Psoas muscle (tissue), 7 donors: ENCODE measurements at regions not wholly inside any gene's neighbourhood (a gene's known extent, or its start where the extent isn't known, plus 50 kb on each side); places are given as distances from the start of the nearest gene placed in this dataset.
"Not testable (repeated sequence)": the region's sequence is repeated elsewhere in the genome, so short reads cannot be mapped to it uniquely, and the experiment has no call there.

Experiments used
- ATAC-seq, 4 donors: fragments of 200-7000 bp; cut with Tn5 transposase; one replicate each; pipeline ENCODE4 v1.9.1; 2020; ENCODE audit warnings: moderate library complexity in 3 of 4, mild to moderate bottlenecking in 2 of 4
- DNase-seq, 2 donors: peaks; one replicate each; pipeline ENCODE4 v3.0.0-alpha.2; 2020
- H3K27ac ChIP-seq: fragments of 200-600 bp; one replicate; pipeline ENCODE4 v1.8.0; 2022
- H3K27me3 ChIP-seq, 3 donors: fragments of 200-600 bp in 1 of 3; one replicate each; pipeline versions ENCODE4 v1.6.1 to v1.8.0; 2013 to 2022; ENCODE audit warnings: low read length in 2 of 3, mild to moderate bottlenecking in 2 of 3, moderate library complexity in 1 of 3; ENCODE audit not compliant: insufficient read depth in 3 of 3
- H3K36me3 ChIP-seq, 2 donors: fragments of 200-600 bp in 1 of 2; one replicate each; pipeline versions ENCODE4 v1.6.1 to v1.8.0; 2013 to 2022; ENCODE audit warnings: low read depth in 1 of 2, mild to moderate bottlenecking in 1 of 2, moderate library complexity in 1 of 2; ENCODE audit not compliant: insufficient read depth in 1 of 2
- H3K4me1 ChIP-seq: fragments of 200-600 bp; one replicate; pipeline ENCODE4 v1.8.0; 2022
- H3K4me3 ChIP-seq: fragments of 200-600 bp; one replicate; pipeline ENCODE4 v1.8.0; 2022; ENCODE audit warnings: mild to moderate bottlenecking
- H3K9me3 ChIP-seq: fragments of 200-600 bp; one replicate; pipeline ENCODE4 v1.8.0; 2022
- WGBS, 3 donors: extraction: QIAGEN DNeasy Blood & Tissue Kit; methylation state at CpG; one replicate each; pipeline versions ENCODE4 v1.1.6 to v1.1.7; 2013; 5-methylcytosine and 5-hydroxymethylcytosine counted together
- intact Hi-C, 2 donors: fragments of 100-400 bp; cut with DNase I; formaldehyde crosslinking; loops; one replicate each; pipeline versions ENCODE4 v1.11.0 to v1.14.2; 2022
- TF ChIP-seq, protein P1 (sequence below): fragments of 200-600 bp; IDR thresholded peaks from one replicate; pipeline ENCODE4 v1.8.0; 2022; ENCODE audit warnings: antibody characterized with exemption
- donor health status: healthy with polysubstance abuse.
- donor health status: DM: no; HTN: no; CAD: no; lungs with moderate emphysema.
- donor health status: Bipolar disorder and iron deficiency.
- donor health status: healthy.
- donor health status: DM: yes; HTN: yes; CAD: no.
- donor health status: DM: no; HTN: no; CAD: no.
- donor health status: DM: yes; HTN: yes; CAD: no.

DNA sequence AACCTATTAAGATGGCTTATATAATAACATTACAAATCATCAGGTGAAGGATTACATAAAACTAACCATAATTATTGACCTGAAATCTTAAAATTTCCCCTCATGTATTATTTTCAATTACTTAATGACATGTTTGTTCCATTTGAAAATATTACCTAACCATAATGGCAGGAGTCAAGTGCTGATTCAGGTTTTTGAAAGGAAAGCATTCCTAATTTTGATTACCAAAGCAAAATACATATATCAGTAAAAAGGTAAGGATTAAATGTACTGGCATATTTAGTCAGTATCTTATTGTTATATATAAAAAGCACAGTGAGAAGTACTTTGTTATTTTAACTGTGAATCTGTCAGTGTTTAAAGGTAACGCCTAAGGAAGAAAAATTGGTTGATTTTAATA lies 960.0 kb upstream of the CNTN5 start:
- 92 to 96% (median 94%) methylated on average over 1 of the region's 1 CpG for WGBS, 3 donors
- intact Hi-C loops, result no loop called here
- Histone ChIP-seq H3K36me3 (no peaks in the 10 kb centered on the region), H3K27me3 (no peaks in the 10 kb centered on the region), H3K9me3 (no peaks in the 10 kb centered on the region), H3K27ac (no peak overlapping the region), H3K4me1 (no peaks in the 10 kb centered on the region), H3K4me3 (no peak overlapping the region)
- DNase-seq (no peak), ATAC-seq (no peak)
- TF ChIP-seq, protein P1, sequence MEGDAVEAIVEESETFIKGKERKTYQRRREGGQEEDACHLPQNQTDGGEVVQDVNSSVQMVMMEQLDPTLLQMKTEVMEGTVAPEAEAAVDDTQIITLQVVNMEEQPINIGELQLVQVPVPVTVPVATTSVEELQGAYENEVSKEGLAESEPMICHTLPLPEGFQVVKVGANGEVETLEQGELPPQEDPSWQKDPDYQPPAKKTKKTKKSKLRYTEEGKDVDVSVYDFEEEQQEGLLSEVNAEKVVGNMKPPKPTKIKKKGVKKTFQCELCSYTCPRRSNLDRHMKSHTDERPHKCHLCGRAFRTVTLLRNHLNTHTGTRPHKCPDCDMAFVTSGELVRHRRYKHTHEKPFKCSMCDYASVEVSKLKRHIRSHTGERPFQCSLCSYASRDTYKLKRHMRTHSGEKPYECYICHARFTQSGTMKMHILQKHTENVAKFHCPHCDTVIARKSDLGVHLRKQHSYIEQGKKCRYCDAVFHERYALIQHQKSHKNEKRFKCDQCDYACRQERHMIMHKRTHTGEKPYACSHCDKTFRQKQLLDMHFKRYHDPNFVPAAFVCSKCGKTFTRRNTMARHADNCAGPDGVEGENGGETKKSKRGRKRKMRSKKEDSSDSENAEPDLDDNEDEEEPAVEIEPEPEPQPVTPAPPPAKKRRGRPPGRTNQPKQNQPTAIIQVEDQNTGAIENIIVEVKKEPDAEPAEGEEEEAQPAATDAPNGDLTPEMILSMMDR, result no peak

DNA sequence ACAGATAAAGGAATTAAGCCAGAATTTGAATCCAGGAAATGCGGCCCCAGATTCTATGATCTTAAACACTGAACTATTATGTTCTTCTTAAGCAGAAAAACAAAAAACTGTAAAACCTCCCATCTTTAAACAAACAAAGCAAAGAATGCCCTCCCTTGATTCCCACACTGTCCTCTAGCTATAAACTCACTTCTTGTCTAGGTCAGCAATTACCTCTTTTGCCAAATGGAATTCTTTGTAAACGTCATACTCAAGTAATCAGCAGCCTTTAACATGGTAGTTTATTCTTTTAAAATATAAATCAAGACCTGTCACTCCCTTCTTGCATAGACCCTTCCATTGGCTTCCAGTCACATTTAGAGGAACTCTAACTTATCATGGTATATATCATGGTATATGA lies 958.9 kb upstream of the CNTN5 start:
- 59 to 76% (median 66%) methylated on average over 2 of the region's 2 CpGs for WGBS, 3 donors
- DNase-seq (no peak), ATAC-seq (no peak)
- H3K27ac ChIP-seq, result no peak overlapping the region
- H3K36me3 ChIP-seq, result no peaks in the 10 kb centered on the region
- H3K4me1 ChIP-seq, result no peaks in the 10 kb centered on the region
- no peaks in the 10 kb centered on the region for H3K9me3 ChIP-seq
- intact Hi-C loops, result no loop called here
- H3K27me3 ChIP-seq, result no peaks in the 10 kb centered on the region
- TF ChIP-seq, protein P1, result no peak
- no peak overlapping the region for H3K4me3 ChIP-seq

GRCh38 chr11:98062714-98063113 lies 958.0 kb upstream of the CNTN5 start:
- Histone ChIP-seq H3K4me1 (no peaks in the 10 kb centered on the region), H3K27me3 (no peaks in the 10 kb centered on the region), H3K4me3 (no peak overlapping the region), H3K27ac (no peak overlapping the region), H3K9me3 (no peaks in the 10 kb centered on the region), H3K36me3 (no peaks in the 10 kb centered on the region)
- TF ChIP-seq, protein P1, result no peak
- DNase-seq (no peak), ATAC-seq (no peak)
- intact Hi-C loops, result no loop called here
- WGBS, 3 donors, result 79 to 95% (median 82%) methylated on average over 1 of the region's 1 CpG

- Histone ChIP-seq H3K4me3 (no peak overlapping the region), H3K36me3 (no peaks in the 10 kb centered on the region), H3K27me3 (no peaks in the 10 kb centered on the region), H3K27ac (no peak overlapping the region), H3K9me3 (no peaks in the 10 kb centered on the region), H3K4me1 (no peaks in the 10 kb centered on the region)
- no peak for DNase-seq
- no peak for ATAC-seq
- 36 to 40% (median 39%) methylated on average over 1 of the region's 1 CpG for WGBS, 3 donors
- TF ChIP-seq, protein P1, result no peak
- intact Hi-C loops, result no loop called here
Observed at GRCh38 chr11:98068251-98068650, 952.5 kb upstream of the CNTN5 start.

DNA sequence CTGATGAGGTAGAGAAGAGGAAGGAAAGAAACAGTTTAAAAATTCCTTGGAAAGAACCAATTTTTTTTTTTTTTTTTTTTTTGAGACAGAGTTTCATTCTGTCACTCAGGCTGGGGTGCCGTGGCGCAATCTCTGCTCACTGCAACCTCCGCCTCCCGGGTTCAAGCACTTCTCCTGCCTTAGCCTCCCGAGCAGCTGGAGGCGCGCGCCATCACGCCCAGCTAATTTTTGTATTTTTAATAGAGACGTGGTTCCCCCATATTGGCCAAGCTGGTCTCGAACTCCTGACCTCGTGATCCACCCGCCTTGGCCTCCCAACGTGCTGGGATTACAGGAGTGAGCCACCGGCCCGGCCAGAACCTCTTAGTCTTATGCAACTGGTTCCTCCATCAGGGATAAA lies 951.6 kb upstream of the CNTN5 start:
- 85 to 93% (median 89%) methylated on average over 16 of the region's 16 CpGs for WGBS, 3 donors
- ATAC-seq, DNase-seq, H3K27ac ChIP-seq, H3K9me3 ChIP-seq, H3K36me3 ChIP-seq, H3K4me1 ChIP-seq, H3K4me3 ChIP-seq, intact Hi-C loops, H3K27me3 ChIP-seq: not testable (repeated sequence)
